CD4-positive, alpha-beta T cell (primary cell): ENCODE measurements at regions not wholly inside any gene's neighbourhood (a gene's known extent, or its start where the extent isn't known, plus 50 kb on each side); places are given as distances from the start of the nearest gene placed in this dataset.

Experiments
- ATAC-seq: fragments of 200-7000 bp; cut with Tn5 transposase; one replicate; pipeline ENCODE4 v1.10.0; 2022; ENCODE audit warnings: mild to moderate bottlenecking; ENCODE audit not compliant: poor library complexity
- CTCF ChIA-PET: fragments of 350-600 bp; sonication (Branson Sonifier 250); formaldehyde crosslinking; loops from one replicate; lab custom pipeline; 2021; ENCODE audit warnings: antibody characterized with exemption, inconsistent platforms; lab: Charles Lee
- POLR2A ChIA-PET: fragments of 350-600 bp; sonication (Branson Sonifier 250); formaldehyde crosslinking; loops from one replicate; lab custom pipeline; 2021; ENCODE audit warnings: antibody characterized with exemption, inconsistent platforms; lab: Charles Lee
- DNase-seq, 14 experiments: peaks; one replicate each; pipeline ENCODE4 v3.0.0-alpha.2; 2013 to 2020; ENCODE audit warnings: mixed read lengths in 2 of 14
- H3K27ac ChIP-seq, 2 donors: one replicate each; pipeline versions ENCODE4 v1.5.1 to v1.7.0; 2013; ENCODE audit warnings: low read length in 2 of 2, low read depth in 1 of 2, mild to moderate bottlenecking in 1 of 2
- H3K27me3 ChIP-seq, 2 experiments: 1 replicate in 1 of 2; 2 replicates in 1 of 2; pipeline versions ENCODE4 v1.6.1 to v1.7.0; 2013; ENCODE audit warnings: low read length in 2 of 2, control low read depth in 1 of 2, mild to moderate bottlenecking in 1 of 2, moderate library complexity in 1 of 2; ENCODE audit not compliant: insufficient read depth in 2 of 2, control insufficient read depth in 1 of 2
- H3K36me3 ChIP-seq: one replicate; pipeline ENCODE4 v1.6.1; 2013; ENCODE audit warnings: low read length, control low read depth; ENCODE audit not compliant: insufficient read depth
- H3K4me1 ChIP-seq: one replicate; pipeline ENCODE4 v1.6.1; 2013; ENCODE audit warnings: low read length, control low read depth; ENCODE audit not compliant: insufficient read depth
- H3K4me3 ChIP-seq: one replicate; pipeline ENCODE4 v1.5.1; 2013; ENCODE audit warnings: mild to moderate bottlenecking, low read length, moderate library complexity
- H3K9me3 ChIP-seq, 2 experiments: 1 replicate in 1 of 2; 2 replicates in 1 of 2; pipeline versions ENCODE4 v1.6.1 to v1.7.0; 2013; ENCODE audit warnings: low read length in 2 of 2, mild to moderate bottlenecking in 2 of 2, control low read depth in 1 of 2, moderate library complexity in 1 of 2; ENCODE audit not compliant: control insufficient read depth in 1 of 2, insufficient read depth in 1 of 2
- H3K27ac Mint-ChIP-seq: one replicate; pipeline ENCODE4 v1.8.0; 2020; ENCODE audit warnings: mixed read lengths
- H3K27me3 Mint-ChIP-seq: one replicate; pipeline ENCODE4 v1.8.0; 2021; ENCODE audit warnings: mixed read lengths
- H3K36me3 Mint-ChIP-seq: one replicate; pipeline ENCODE4 v1.8.0; 2021; ENCODE audit warnings: low read depth, mixed read lengths
- H3K4me1 Mint-ChIP-seq: one replicate; pipeline ENCODE4 v1.8.0; 2021; ENCODE audit warnings: low read depth, mixed read lengths
- H3K4me3 Mint-ChIP-seq: one replicate; pipeline ENCODE4 v1.8.0; 2020; ENCODE audit warnings: mild to moderate bottlenecking, mixed read lengths
- H3K9me3 Mint-ChIP-seq: one replicate; pipeline ENCODE4 v1.8.0; 2020; ENCODE audit warnings: mixed read lengths
- intact Hi-C, 2 experiments: fragments of 100-400 bp; cut with DNase I in 1 of 2; cut with micrococcal nuclease in 1 of 2; formaldehyde crosslinking; loops; one replicate each; pipeline versions ENCODE4 v1.15.1 to v1.9.0; 2023 to 2025; cut with DNase I, micrococcal nuclease
- TF ChIP-seq, protein P1 (sequence below): fragments of 200-600 bp; IDR thresholded peaks from one replicate; pipeline ENCODE4 v1.8.0; 2022; ENCODE audit warnings: antibody characterized with exemption, mild to moderate bottlenecking

DNA sequence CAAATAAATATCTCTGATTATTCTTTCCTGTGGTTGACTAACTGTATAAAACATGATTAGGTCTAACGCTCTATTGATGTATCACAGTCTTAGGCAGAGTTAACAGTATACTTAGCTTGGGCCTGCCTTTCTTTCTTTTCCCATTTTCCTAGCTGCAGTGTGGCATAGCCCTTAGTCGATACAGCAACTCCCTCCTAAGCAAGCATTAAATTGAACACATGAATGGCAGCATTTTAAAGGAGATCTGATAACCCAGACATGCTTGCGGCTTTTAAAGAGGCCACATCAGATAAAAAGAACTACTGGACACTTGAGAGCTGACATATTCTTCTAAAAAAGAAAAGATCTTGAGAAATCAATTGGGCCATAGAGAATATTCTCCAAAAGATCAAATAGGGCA is 312.0 kb upstream of the TMPRSS15 start:
- TF ChIP-seq, protein P1, sequence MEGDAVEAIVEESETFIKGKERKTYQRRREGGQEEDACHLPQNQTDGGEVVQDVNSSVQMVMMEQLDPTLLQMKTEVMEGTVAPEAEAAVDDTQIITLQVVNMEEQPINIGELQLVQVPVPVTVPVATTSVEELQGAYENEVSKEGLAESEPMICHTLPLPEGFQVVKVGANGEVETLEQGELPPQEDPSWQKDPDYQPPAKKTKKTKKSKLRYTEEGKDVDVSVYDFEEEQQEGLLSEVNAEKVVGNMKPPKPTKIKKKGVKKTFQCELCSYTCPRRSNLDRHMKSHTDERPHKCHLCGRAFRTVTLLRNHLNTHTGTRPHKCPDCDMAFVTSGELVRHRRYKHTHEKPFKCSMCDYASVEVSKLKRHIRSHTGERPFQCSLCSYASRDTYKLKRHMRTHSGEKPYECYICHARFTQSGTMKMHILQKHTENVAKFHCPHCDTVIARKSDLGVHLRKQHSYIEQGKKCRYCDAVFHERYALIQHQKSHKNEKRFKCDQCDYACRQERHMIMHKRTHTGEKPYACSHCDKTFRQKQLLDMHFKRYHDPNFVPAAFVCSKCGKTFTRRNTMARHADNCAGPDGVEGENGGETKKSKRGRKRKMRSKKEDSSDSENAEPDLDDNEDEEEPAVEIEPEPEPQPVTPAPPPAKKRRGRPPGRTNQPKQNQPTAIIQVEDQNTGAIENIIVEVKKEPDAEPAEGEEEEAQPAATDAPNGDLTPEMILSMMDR = no peak
- Mint-ChIP-seq H3K4me1 (no peaks in the 10 kb centered on the region), H3K36me3 (no peaks in the 10 kb centered on the region), H3K9me3 (peaks cover 2% of the 10 kb centered on the region), H3K4me3 (no peak overlapping the region), H3K27ac (no peak overlapping the region), H3K27me3 (no peaks in the 10 kb centered on the region)
- no peak for ATAC-seq
- Histone ChIP-seq H3K4me1 (no peaks in the 10 kb centered on the region), H3K9me3 (peaks cover 0 to 5% of the 10 kb centered on the region in 2 experiments), H3K27ac (no peak overlapping the region), H3K4me3 (no peak overlapping the region), H3K36me3 (no peaks in the 10 kb centered on the region), H3K27me3 (no peaks in the 10 kb centered on the region)
- no peak for DNase-seq
- POLR2A ChIA-PET = no interaction called here
- intact Hi-C loops = no loop called here
- CTCF ChIA-PET = no interaction called here

DNA sequence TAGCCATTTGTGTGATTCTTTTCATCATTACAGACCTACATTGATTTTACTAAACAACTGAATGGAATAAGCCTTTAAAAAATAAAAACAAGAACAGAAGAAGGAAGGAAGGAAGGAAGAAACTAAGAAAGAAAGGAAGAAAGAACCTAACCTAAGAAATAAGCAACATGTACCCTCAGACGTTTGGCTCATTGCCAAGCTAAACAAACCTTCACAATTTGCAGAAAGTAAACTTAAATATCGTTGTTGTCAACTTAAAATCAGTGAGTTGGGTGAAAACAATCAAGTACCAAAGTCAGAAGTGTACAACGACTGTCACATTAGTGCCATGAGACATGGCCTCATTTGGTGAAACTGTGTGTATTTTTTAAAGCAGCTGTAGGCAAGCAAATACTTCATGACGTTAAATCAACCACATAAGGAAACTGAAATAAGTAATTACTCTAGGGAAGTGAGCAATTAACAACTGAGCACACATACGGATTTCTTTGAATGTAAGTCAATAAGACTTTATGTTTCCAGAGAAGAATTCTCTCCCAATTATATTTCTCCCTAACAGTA is 313.1 kb upstream of the TMPRSS15 start:
- ATAC-seq (no peak), DNase-seq (no peak)
- H3K4me3 ChIP-seq = no peak overlapping the region
- peaks cover 0 to 5% of the 10 kb centered on the region in 2 experiments for H3K9me3 ChIP-seq
- H3K36me3 Mint-ChIP-seq = no peaks in the 10 kb centered on the region
- no peak overlapping the region for H3K4me3 Mint-ChIP-seq
- TF ChIP-seq, protein P1 = no peak
- H3K9me3 Mint-ChIP-seq = peaks cover 2% of the 10 kb centered on the region
- H3K27me3 Mint-ChIP-seq = no peaks in the 10 kb centered on the region
- CTCF ChIA-PET = no interaction called here
- H3K27ac Mint-ChIP-seq = no peak overlapping the region
- H3K4me1 Mint-ChIP-seq = no peaks in the 10 kb centered on the region
- no peaks in the 10 kb centered on the region for H3K4me1 ChIP-seq
- H3K36me3 ChIP-seq = no peaks in the 10 kb centered on the region
- POLR2A ChIA-PET = no interaction called here
- intact Hi-C loops = no loop called here
- H3K27me3 ChIP-seq = no peaks in the 10 kb centered on the region
- no peak overlapping the region for H3K27ac ChIP-seq

DNA sequence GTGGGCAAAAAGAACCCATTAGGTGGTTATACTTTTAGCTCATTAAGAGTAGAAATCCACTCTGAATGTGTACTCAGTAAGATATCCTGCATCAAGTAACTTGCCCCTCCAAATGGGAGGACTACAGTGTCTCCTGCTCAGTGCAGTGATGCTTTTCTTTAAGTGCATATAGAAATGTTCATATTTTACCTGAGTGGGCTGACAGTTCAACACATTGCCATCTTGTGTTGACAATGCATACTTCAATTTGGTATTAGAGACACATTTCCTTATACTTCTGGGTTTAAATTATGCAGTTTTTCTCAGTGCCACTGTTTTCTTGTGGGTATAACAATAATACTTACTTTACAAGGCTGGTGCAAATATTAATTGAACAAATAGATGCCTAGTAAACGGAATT is 318.6 kb upstream of the TMPRSS15 start:
- ATAC-seq (no peak), DNase-seq (no peak)
- Histone ChIP-seq H3K27ac (no peak overlapping the region), H3K4me3 (no peak overlapping the region), H3K9me3 (peaks cover 0 to 8% of the 10 kb centered on the region in 2 experiments), H3K27me3 (no peaks in the 10 kb centered on the region), H3K4me1 (no peaks in the 10 kb centered on the region), H3K36me3 (no peaks in the 10 kb centered on the region)
- ChIA-PET CTCF (no interaction called here), POLR2A (no interaction called here)
- H3K4me1 Mint-ChIP-seq = no peaks in the 10 kb centered on the region
- intact Hi-C loops = no loop called here
- H3K9me3 Mint-ChIP-seq = peaks cover 6% of the 10 kb centered on the region
- no peaks in the 10 kb centered on the region for H3K36me3 Mint-ChIP-seq
- H3K4me3 Mint-ChIP-seq = no peak overlapping the region
- TF ChIP-seq, protein P1 = no peak
- H3K27me3 Mint-ChIP-seq = no peaks in the 10 kb centered on the region
- no peak overlapping the region for H3K27ac Mint-ChIP-seq
